SIG-M5 treated with dmso at 0.1 percent for 504 hours (cell line): ENCODE measurements at regions not wholly inside any gene's neighbourhood (a gene's known extent, or its start where the extent isn't known, plus 50 kb on each side); places are given as distances from the start of the nearest gene placed in this dataset.
"Not testable (repeated sequence)": the region's sequence is repeated elsewhere in the genome, so short reads cannot be mapped to it uniquely, and the experiment has no call there.

Source experiments
- DNase-seq: peaks from one replicate; lab custom pipeline; 2025; ENCODE audit not compliant: unreplicated experiment; lab: John Stamatoyannopoulos, UW

DNA sequence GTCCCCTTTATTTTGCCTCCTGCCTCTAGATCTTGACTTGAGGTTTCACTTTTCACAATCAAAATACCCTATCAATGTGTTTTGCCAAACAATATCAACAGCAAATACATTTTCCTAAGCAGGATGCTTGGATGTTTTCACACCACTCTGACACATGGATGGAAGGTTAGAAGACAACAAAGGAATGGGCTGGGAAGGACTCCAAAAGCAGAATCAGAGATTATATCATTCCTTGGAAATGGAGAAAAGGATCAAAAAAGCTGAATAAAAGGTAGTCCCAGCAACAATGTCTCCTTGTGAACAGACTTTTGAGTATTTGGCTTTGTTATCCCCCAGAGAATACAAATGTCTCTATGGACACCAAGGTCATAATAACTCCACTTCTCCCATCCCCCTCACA, 170.8 kb downstream of the ETAA1 start:
- DNase-seq: no peak

DNA sequence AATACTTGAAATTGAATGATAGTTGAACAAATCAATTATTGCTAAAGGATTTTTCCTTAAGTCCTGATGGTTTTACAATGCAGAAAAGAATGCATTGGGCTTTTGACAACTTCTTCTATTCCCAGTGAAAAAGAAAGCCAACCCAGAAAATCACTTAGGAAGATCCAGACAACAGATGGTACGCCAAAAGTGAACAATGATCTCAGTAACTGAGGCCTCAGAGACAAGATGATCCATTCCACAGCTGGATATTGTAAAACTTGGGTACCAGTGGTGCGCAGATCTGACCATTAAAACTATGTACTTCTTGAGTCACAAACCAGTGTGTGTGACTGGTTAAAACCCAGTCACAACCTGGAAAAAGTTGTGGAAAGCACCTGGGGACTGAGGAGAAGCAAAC, 173.5 kb downstream of the ETAA1 start:
- no peak for DNase-seq

DNA sequence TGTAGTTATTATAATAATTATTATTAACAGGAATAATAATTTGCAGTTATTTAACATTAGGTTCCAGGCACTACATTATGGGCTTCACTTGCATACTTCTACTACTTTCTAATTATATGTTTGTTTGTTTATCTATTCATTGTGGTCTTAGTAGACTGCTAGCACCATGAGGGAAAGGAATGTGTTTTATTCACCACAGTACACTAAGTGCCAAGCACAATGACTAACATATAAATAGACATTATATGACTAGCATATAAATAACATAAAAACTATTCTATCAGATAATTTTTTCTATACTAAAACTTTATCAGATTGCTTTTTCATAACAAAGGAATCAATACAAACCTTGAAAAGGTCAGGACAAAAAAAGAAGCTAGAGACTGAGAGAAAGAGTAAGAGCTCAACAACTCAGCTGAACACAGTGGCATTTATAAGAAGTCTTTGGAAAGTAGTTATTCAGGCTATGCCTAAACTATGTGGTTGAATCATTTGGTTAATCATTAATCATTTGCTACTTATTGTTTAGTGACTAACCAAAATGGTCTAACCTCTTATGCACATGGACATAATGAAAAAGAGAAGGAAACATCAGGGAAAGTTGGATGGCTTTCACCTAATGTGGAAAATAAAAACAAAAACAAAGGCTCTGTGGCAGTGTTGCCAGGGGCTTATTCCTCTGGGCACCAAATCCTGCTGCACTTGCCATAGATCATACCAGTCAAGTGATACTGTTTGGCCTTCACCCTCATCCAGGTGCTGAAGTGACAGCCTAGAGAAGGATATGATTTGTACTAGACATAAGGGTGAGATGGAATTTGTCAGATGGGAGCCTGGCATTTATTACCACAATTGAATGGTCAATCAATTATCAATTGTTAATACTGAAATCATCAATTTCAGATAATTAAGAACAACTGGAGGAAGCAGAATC, 174.9 kb downstream of the ETAA1 start:
- DNase-seq: no peak

DNA sequence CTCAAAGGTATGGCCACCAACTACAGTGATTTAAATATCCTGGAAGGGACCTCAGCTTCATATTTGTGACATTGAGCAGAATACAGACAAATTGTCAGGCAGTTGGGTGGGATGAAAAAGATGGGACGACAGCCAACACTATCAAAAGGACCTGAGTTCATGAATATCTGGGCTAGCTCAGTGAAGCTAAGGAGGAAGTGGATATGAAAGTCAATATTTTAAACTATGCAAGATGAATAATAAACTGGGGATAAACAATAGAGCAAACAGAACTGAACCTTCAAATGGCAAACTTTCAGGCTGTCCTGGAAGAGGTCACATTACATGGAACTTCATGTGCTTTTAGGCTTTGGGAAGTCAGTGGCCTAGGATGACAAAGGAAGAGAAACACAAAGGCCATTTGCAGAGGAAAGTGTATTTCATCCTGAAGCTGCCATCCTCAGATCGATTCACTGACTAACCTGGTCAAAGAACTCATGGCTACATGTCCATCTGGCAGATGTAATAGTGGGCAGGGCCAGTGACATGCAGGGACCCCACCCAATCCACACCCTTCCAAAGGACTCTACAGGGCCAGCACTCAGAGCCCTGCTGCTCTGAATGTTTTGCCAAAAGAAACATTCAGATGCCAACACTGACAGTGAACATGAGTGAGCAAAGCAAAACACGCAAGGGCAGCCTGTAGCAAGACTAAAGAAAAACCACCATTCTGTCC, 175.7 kb downstream of the ETAA1 start:
- no peak for DNase-seq

DNA sequence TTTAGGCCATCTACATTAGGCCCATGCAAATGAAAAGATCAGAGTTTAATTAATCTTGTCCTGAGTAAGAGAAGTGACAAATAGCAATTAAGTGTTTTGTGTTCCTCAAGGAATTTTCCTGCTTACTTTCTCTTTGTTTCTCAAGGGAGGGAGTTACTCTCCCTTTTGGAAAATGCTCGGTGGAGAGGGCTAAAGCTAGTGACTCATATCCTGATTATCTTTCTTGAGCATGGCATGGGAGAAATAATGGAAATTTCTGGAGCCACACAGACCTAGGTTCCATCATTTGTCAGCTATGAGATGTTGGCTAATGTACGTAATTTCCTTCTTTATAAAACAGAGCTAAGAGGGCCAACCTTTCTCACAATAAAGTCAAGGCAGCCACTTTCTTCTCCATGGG, 177.1 kb downstream of the ETAA1 start:
- DNase-seq: no peak

DNA sequence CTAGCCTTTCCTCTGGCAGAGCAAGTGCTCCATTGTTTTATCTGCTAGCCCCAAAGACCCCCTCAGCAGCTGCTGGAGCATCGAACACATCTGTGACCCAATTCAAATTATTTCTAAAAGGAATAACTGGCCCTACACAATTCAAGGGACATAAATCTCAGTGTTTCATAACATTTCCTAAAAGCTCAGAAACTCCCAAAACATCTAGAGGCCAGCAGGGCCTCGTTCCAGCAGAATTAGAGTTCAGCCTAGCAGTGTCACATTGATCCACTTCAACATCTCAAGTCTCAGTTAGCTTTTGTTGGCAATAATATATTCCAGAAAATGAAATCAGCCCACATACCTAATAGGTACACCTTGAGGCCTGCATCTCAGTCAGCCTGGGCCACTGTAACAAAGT, 179.1 kb downstream of the ETAA1 start:
- DNase-seq: no peak

DNA sequence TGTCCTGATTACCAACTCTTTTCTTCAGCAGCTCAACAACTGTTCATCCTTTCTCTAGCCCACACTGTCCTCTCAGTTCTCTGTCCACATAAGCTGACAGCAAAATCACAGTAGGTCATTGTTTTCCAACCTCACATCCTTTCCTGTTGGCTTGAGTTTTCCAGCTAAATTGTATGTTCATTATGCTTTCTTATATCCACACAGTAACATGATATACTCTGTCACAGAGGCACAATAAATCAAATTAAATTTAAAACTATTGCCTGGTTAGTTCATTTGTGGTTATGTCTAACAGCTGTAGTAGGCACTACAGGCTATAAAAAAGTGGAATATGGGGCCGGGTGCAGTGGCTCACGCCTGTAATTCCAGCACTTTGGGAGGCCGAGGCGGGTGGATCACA, 179.9 kb downstream of the ETAA1 start:
- no peak for DNase-seq

DNA sequence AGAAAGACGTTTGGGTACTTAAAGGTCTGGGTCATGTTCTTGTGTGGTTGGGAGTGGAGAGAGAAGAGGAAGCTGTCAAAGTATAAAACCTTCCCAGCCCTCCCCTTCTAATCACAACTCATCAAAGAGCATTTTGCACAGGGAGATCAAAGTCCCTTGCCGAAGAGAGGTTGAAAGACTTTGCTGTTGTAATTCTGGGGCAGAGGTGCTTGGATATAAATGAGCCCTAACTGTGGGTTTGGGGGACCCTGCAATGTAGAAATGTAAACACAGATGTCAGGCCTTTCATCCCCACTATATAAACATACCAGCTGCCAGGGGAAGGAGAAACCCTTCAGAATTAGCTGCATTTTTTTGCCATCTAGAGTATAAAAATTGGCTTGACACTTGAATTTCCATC, 182.1 kb downstream of the ETAA1 start:
- no peak for DNase-seq

DNA sequence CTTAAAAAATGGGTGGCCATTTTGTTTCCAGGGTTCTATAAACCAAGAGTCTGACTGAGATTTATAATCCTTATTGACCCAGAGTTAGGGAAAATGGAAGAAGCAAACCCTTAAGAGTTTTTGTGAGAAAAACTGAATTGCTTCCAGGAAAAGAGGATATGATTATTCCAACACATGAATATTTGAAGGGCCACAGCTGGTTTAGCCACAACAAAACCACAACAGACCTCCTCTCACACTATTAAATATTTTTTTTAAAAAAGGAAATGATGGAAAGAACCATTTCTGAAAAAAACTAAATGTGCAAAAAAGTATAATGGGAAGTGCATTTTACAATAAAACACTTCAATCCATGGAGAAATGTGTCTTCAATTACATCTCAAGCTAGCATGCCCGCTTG, 182.7 kb downstream of the ETAA1 start:
- no peak for DNase-seq

DNA sequence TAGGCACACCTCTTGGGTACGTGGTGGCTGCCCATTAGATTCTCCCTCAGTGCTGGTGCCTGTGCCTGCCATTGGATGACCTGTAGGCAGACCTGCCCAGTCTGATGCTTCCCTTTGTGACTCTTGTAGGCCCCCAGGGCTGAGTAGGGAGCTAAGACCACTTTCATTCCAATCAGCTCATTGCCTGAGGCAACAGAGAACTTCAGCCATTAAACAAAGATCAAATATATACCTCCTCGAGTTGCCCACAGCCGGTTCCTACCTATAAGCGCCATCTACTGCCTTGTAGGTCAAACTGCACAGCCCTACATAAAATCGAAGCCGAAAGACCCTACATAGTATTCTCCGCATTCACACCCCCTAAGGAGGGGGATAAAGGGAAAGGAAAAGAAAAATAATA, 184.6 kb downstream of the ETAA1 start:
- no peak for DNase-seq

DNA sequence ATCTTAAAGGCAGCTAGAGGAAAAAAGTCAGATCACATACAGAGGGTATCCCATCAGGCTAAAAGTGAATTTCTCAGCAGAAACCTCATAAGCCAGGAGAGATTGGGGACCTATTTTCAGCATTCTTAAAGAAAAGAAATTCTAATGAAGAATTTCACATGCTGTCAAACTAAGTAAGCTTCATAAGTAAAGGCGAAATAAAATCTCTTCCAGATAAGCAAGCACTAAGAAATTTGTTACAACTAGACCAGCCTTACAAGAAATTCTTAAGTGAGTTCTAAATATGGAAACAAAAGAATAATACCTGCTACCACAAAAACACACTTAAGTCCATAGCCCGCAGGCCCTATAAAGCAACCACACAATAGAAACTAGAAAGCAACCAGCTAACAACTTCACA, 186.1 kb downstream of the ETAA1 start:
- no peak for DNase-seq

DNA sequence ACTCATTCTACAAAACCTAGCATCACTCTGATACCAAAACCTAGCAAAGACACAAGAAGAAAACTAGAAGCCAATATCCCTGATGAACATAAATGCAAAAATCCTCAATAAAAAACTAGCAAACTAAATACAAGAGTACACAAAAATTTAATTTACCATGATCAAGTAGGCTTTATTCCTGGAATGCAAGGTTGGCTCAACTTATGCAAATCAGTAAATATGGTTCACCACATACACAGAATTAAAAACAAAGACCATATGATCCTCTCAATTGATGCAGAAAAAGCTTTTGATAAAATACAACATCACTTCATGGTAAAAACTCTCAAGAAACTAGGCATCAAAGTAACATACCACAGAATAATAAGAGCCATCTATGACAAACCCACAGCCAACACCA, 188.3 kb downstream of the ETAA1 start:
- DNase-seq: no peak

DNA sequence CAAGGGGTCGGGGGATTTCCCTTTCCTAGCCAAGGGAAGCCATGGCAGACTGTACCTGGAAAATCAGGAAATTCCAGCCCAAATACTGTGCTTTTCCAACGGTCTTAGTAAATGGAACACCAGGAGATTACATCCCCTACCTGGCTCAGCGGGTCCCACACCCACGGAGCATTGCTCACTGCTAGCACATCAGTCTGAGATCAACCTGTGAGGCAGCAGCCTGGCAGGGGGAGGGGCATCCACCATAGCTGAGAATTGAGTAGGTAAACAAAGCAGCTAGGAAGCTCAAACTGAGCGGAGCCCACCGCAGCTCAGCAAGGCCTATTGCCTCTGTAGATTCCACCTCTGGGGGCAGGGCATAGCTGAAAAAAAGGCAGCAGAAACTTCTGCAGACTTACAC, 192.0 kb downstream of the ETAA1 start:
- DNase-seq: not testable (repeated sequence)

DNA sequence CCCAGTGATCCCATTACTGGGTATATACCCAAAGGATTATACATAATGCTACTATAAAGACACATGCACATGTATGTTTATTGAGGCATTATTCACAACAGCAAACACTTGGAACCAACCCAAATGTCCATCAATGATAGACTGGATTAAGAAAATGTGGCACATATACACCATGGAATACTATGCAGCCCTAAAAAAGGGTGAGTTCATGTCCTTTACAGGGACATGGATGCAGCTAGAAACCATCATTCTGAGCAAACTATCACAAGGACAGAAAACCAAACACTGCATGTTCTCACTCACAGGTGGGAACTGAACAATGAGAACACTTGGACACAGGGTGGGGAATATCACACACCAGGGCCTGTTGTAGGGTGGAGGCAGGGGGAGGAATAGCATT, 197.4 kb downstream of the ETAA1 start:
- not testable (repeated sequence) for DNase-seq

DNA sequence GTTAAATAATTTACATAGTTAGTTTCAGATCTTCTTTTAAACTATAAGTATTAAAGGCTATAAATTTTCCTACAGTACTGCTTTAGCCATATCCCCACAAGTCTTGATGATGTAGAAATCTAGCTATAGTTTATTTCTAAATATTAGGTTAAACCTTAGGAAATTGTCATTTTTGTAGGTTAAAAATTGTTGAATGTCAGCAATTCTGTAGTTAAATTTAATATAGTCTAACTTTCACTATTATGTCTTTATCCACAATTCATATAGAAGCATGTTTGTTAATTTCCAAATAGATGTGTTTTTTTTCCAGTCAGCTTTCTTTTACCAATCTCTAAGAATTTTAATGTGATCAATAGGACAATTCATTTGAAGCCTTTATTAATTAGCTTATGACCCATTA, 199.7 kb downstream of the ETAA1 start:
- no peak for DNase-seq

DNA sequence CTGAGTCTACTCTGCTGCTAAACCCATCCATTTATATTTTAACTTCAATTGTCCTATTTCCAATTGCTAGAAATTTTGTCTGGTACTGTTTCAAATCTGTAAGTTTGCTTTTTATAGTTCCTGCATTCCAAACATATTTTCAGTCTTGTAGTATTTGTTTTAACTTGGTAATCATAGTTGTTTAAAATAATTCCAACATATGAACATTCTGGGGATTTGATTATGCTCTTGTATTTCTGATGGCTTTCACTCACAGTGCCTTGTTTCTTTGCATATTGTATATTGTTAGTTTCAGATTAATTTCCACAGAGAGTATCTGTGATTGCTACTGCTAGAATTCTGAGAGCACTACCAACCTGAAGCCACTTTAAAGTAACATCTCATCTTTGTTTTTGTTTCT, 202.4 kb downstream of the ETAA1 start:
- no peak for DNase-seq

DNA sequence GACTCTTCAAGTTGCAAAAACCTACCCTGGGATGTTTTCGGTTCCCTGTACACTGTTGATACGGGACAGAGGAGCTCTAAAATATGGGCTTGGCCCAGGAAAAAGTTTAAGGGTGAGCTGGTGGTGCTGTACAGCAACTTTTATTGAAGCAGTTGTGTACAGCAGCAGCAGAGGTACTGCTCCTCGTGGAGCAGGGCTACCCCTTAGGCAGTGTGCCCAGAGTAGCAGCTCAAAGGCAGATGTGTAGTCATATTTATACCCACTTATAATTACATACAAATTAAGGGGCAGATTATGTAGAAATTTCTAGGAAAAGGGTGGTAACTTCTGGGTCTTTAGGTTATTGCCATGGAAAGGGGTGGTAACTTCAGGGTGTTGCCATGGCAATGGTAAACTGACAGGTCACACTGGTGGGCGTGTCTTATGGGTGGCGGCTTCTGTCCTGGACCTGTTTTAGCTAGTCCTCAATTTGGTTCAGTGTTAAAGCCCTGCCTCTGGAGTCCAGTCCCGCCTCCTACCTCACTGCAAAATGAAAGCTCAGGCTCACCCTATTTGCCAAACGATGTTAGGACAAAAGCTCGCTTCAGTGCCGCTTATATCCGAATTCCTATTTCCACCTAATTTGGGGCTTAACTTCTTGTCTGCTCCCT, 203.2 kb downstream of the ETAA1 start:
- no peak for DNase-seq

DNA sequence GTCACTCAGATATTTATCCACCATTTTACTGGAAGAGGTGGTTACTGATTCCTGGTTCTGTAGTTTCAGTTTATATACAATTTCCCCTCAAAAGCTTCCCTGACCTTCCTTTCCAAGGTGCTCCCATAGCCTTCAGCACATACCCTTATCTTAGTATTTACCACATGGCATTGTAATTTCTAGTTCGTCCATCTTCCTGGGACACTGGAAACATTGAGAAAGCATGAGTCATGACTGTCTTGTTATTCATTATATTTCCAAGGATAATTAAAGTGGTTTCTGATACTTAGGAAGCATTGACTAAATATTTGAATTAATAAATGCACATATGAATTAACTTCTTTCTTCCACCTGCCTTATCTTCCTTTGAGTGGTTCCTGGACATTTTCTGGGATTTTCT, 203.8 kb downstream of the ETAA1 start:
- no peak for DNase-seq

DNA sequence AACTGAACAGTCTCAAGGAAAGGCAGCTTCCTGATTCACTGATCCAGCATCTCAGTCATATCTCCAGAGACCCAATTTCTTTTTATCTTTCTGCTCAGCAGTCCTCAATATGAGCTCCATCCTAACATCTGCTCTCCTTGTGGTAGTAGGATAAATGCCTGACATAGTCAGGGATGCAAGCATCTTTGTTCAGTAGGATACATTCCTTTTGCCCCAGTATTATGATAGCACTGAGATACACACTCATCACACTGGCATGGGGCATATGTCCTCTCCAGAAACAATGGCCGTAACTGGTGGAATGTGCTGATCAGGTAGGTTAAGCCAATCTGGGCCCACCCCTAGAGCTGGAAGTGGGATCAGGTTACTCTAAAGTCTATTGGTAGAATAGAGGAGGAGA, 207.2 kb downstream of the ETAA1 start:
- no peak for DNase-seq

DNA sequence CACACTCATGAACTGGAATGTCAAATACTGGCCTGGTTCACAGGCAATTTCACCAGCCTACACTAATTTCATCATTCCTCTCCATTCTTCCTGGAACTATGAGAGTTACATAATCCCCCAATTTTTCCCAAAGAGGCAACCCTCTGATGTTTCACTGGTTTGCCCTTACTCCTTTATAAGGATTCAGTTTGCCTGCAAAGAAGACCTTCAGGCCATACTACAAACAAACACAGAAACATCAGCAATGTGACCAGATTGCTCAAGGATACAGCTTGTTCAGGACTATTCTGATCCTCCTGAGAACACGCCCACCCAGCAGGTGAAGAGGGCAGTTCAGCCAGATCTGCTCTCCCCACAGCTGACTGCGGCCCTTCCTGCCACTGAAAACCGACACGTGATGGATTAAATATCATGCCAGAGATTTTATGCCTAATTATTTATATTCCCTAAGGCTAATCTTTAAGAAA, 215.5 kb downstream of the ETAA1 start:
- DNase-seq: no peak

DNA sequence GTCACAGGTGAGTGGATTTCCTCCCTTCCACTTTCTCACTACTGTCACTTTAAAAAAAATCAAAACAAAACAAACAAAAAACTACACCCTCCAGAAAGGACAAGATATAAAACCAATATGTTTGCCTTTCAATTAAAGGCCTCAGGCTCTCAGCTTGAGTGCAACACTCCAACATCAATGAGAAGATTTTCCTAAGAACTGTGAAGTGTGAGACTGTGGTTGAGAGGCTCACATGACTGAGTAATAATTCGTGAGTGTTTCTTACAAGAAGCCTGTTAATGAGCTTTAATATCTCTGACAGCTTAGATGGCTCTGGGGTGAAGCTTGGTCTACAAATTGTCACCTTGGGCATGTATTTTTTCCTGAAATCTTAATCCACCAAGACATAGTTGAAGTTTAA, 216.1 kb downstream of the ETAA1 start:
- DNase-seq: no peak

DNA sequence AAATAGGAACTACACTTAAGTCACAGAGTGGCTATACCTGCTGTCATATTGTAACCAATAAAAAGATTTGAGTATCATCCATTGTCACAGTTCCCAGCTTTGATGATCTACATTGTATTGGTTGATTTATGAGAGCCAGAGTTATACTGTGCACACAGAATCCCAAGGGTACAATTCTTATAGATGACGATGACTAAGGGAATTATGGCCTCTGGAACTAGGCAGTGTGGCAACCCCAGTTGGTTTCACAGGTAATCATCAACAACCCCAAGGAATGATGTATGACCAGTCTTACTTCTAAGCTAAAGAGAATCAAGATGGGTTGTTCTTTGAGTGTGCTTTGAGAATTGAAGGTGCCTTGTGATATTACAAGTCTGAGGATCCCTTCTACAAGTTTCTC, 217.3 kb downstream of the ETAA1 start:
- DNase-seq: no peak
